Neural progenitor cell (in vitro differentiated cells): ENCODE measurements at regions not wholly inside any gene's neighbourhood (a gene's known extent, or its start where the extent isn't known, plus 50 kb on each side); places are given as distances from the start of the nearest gene placed in this dataset.

ENCODE experiments used
- EZH2 ChIP-seq: fragments of 200-600 bp; sonication (generic); IDR thresholded peaks from 2 replicates; pipeline ENCODE4 v1.6.1; 2017; ENCODE audit warnings: antibody characterized with exemption, mild to moderate bottlenecking, moderate library complexity
- TF ChIP-seq, protein P1 (sequence below): fragments of 200-600 bp; sonication (generic); IDR thresholded peaks from 2 replicates; pipeline ENCODE4 v1.5.1; 2017; ENCODE audit warnings: antibody characterized with exemption, mild to moderate bottlenecking

DNA sequence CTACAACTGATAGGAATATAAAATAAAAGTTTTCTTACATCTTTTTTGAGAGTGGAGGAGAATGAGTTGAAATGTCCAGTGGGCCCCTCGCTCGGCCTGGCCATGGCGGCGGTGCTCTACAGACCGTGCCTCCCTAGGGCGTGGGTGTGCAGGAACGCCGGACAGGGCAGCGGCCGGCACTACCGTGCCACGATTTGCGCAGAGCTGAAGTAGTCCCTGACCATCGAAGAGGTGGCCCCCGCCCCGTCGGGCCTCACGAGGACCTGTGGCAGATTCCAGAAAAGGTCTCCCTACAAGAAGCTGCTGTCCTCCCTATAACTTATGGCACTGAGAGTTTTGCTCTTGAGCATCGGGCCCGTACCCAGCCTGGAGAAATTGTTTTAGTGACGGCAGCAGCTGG is 228.9 kb upstream of the ARHGAP24 start:
- TF ChIP-seq, protein P1, sequence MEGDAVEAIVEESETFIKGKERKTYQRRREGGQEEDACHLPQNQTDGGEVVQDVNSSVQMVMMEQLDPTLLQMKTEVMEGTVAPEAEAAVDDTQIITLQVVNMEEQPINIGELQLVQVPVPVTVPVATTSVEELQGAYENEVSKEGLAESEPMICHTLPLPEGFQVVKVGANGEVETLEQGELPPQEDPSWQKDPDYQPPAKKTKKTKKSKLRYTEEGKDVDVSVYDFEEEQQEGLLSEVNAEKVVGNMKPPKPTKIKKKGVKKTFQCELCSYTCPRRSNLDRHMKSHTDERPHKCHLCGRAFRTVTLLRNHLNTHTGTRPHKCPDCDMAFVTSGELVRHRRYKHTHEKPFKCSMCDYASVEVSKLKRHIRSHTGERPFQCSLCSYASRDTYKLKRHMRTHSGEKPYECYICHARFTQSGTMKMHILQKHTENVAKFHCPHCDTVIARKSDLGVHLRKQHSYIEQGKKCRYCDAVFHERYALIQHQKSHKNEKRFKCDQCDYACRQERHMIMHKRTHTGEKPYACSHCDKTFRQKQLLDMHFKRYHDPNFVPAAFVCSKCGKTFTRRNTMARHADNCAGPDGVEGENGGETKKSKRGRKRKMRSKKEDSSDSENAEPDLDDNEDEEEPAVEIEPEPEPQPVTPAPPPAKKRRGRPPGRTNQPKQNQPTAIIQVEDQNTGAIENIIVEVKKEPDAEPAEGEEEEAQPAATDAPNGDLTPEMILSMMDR = no peak
- TF ChIP-seq EZH2 = no peak
